Mammary epithelial cell (primary cell): ENCODE measurements at regions not wholly inside any gene's neighbourhood (a gene's known extent, or its start where the extent isn't known, plus 50 kb on each side); places are given as distances from the start of the nearest gene placed in this dataset.

ENCODE experiments used
- EZH2 ChIP-seq: IDR thresholded peaks from 2 replicates; pipeline ENCODE4 v1.6.1; 2012; ENCODE audit warnings: low read length, inconsistent platforms, borderline replicate concordance
- TF ChIP-seq, protein P1 (sequence below), 2 donors: IDR thresholded peaks in 1 of 2; conservative IDR thresholded peaks in 1 of 2; 2 replicates each; pipeline ENCODE4 v1.5.1; 2011 to 2012; ENCODE audit warnings: inconsistent platforms in 2 of 2, low read length in 2 of 2, mild to moderate bottlenecking in 2 of 2, control low read depth in 1 of 2, low read depth in 1 of 2; ENCODE audit not compliant: insufficient read depth in 1 of 2; ENCODE audit errors: extremely low read depth in 1 of 2

DNA sequence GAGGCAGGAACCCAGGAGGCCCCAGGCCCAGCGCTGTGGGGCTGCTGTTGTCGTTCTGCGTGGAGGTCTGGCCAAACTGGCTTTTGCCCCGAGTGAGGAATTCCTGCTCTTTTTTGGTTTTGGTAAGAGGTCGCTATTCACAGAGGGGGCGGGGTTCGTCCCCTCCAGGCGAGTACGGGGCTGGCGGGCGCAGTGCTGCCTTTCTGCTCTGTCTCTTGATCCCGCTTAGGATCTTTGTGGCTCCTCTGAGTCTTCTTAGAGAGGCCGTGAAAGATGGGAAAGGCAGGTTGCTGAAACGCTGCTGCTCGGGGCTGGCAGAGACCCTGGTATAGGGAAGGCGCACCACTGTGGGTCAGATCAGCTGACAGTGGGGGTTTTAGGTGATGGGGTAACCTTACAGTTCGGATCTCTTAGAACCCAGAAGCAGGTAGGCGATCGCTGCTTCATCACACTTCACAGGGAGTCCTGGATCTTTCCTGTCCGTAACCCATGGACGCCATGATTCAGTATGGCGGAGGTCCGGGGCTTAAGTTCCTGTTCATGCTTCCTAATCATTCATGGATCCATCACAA lies 136.7 kb downstream of the KIF20B start:
- TF ChIP-seq, protein P1, sequence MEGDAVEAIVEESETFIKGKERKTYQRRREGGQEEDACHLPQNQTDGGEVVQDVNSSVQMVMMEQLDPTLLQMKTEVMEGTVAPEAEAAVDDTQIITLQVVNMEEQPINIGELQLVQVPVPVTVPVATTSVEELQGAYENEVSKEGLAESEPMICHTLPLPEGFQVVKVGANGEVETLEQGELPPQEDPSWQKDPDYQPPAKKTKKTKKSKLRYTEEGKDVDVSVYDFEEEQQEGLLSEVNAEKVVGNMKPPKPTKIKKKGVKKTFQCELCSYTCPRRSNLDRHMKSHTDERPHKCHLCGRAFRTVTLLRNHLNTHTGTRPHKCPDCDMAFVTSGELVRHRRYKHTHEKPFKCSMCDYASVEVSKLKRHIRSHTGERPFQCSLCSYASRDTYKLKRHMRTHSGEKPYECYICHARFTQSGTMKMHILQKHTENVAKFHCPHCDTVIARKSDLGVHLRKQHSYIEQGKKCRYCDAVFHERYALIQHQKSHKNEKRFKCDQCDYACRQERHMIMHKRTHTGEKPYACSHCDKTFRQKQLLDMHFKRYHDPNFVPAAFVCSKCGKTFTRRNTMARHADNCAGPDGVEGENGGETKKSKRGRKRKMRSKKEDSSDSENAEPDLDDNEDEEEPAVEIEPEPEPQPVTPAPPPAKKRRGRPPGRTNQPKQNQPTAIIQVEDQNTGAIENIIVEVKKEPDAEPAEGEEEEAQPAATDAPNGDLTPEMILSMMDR (conservative IDR thresholded peaks at IDR 0.05 in 1 of 2, IDR thresholded peaks at IDR 0.05 in 1 of 2; ENCODE audit: extremely low read depth in 1 of 2, insufficient read depth in 1 of 2, low read depth in 1 of 2, low read length in 2 of 2) = no peak
- no peak for TF ChIP-seq EZH2
